Left cardiac atrium (tissue), 4 donors: ENCODE measurements at regions not wholly inside any gene's neighbourhood (a gene's known extent, or its start where the extent isn't known, plus 50 kb on each side); places are given as distances from the start of the nearest gene placed in this dataset.
"Not testable (repeated sequence)": the region's sequence is repeated elsewhere in the genome, so short reads cannot be mapped to it uniquely, and the experiment has no call there.

Source experiments
- ATAC-seq, 2 donors: fragments of 200-7000 bp; cut with Tn5 transposase; one replicate each; pipeline ENCODE4 v1.9.1; 2020; ENCODE audit warnings: mild to moderate bottlenecking in 2 of 2, moderate library complexity in 2 of 2
- DNase-seq: peaks from one replicate; pipeline ENCODE4 v3.0.0-alpha.2; 2020
- intact Hi-C, 2 donors: fragments of 100-400 bp; cut with DNase I; formaldehyde crosslinking; loops; one replicate each; pipeline versions ENCODE4 v1.14.1 to v1.15.1; 2022 to 2023
- donor health status: DM: no; HTN: yes; CAD: no.
- donor health status: DM: no; HTN: yes; CAD: no; lungs with severe emphysema.
- donor health status: DM: yes; HTN: yes; CAD: no.
- donor health status: Dilated cardiomyopathy.

GRCh38 chr9:28127101-28127500 lies 553.8 kb upstream of the C9orf72 start:
- ATAC-seq: no peak
- intact Hi-C loops: no loop called here

GRCh38 chr9:28134446-28134976 lies 561.2 kb upstream of the C9orf72 start:
- intact Hi-C loops: no loop called here
- no peak for ATAC-seq

More at GRCh38 chr9:28127101-28127500, 553.8 kb upstream of the C9orf72 start:
- DNase-seq: no peak

DNA sequence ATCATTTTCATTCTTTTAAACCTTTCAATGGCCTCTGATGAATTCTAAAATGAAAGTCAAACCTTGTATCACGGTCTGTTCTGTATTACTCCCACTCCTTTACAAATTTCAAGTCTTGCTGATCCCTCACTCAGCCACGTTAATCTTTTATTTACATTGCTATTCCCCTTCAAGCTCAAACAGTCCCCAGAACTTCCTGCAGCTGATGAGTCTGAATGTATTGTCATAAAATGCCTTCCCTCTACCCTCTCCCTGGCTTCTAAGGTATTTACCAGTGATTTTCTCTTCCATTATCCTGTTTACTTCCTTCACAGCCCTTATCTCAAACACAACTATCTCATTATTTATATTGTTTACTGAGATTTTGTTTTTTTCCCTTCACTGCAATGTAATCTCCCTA lies 562.3 kb upstream of the C9orf72 start:
- ATAC-seq (no peak), DNase-seq (no peak)
- intact Hi-C loops: no loop called here

More at GRCh38 chr9:28134446-28134976, 561.2 kb upstream of the C9orf72 start:
- DNase-seq: no peak

DNA sequence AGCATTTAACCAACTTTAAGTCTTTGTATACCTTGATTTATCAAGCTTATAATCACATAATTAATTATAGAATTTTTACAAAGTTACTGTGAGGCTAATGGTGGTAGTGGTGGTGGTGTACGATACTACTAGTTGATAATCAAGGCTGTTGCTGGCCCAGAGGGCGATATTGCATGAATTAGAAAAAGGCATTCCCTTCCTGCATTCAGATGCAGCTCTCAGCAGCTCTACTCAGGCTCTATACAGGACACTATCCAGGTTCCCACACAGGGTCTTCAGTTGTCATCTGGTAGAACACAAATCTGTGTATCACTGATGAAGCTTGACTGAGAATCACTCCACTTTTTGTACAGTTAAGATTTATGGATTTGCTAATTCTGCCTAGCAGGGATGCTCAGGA lies 562.8 kb upstream of the C9orf72 start:
- ATAC-seq: no peak
- intact Hi-C loops: no loop called here
- no peak for DNase-seq

DNA sequence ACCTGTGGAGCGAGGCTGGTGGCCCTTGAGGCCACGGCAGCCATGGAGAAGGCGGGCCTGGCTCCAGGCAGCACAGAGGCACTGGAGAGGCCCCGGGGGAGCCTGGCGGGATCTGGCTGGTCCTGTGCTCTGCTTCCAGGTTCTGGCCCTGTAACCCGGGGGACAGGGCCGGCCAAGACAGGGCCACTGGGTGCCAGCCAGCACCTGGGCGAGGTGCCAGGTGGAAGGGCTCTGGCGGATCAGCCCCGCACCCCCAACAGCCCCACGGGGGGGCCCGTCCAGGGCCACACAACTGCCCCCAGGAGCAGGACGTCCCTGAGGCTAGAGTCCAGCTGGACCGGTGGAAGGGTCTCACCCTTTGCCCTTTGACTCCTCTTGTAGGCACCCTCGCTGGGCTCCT lies 574.1 kb upstream of the C9orf72 start:
- intact Hi-C loops, ATAC-seq, DNase-seq: not testable (repeated sequence)

GRCh38 chr9:28147923-28148597 lies 574.8 kb upstream of the C9orf72 start:
- intact Hi-C loops, ATAC-seq, DNase-seq: not testable (repeated sequence)

- DNase-seq, intact Hi-C loops, ATAC-seq: not testable (repeated sequence)
Measured at GRCh38 chr9:28149361-28150050, 576.2 kb upstream of the C9orf72 start.

GRCh38 chr9:28155067-28155466 lies 581.8 kb upstream of the C9orf72 start:
- intact Hi-C loops: no loop called here
- DNase-seq (no peak), ATAC-seq (no peak)

DNA sequence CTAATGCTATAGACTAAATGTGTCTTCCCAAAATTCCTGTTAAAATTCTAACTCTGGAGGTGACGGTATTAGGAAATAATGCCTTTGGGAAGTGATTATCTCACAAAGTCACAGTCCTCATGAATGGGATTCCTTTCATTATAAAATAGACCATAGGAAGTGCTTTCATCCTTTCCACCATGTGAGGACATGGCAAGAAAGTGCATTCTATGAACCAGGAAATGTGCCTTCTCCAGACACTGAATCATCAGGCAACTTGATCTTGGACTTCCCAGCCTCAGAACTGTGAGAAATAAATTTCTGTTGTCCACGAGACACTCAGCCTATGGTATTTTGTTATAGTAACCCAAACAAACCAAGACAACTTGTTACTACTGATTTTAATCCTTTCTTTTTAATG lies 582.4 kb upstream of the C9orf72 start:
- DNase-seq (no peak), ATAC-seq (no peak)
- intact Hi-C loops: no loop called here

GRCh38 chr9:28158451-28158850 lies 585.2 kb upstream of the C9orf72 start:
- no peak for ATAC-seq
- intact Hi-C loops: no loop called here
- no peak for DNase-seq

DNA sequence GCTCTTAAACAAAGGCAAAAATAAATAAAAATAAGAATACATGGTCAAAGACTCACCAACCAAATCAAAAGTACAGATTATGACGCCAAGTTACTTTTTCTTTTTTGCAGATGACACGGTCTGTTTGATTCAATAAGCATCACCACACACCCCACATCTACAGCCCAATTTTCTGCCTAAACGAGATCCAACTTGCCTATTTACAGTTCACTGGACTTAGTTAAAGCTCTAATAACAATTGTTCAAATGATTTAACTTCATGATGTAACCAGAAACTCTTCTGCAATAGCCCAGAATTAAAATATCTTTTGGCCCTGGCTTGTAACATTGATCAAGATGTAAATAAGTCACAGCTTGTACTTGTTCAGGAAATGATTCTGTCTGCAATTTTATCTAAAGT lies 590.3 kb upstream of the C9orf72 start:
- DNase-seq (no peak), ATAC-seq (no peak)
- intact Hi-C loops: no loop called here

- no peak for ATAC-seq
- DNase-seq: no peak
- intact Hi-C loops: no loop called here
Measured at GRCh38 chr9:28166179-28166578, 592.9 kb upstream of the C9orf72 start.

DNA sequence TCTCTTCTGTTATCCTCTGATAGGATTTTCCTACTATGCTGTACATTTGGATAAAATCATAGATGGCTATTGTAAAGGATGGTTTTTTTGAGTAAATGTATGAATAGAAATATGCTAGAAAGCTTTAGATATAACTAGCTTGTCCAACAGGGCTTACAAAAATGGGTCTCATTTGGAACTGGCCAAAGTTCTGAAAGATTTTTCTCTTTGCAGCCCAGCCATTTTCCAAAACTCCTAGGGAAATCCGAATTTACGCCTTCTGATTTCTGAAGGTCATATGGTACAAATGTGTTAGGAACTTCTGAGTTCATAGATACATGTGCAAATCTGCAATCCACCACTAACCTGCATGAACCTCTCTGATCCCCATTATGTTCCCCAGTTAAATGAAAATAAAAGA lies 603.9 kb upstream of the C9orf72 start:
- ATAC-seq: no peak

DNA sequence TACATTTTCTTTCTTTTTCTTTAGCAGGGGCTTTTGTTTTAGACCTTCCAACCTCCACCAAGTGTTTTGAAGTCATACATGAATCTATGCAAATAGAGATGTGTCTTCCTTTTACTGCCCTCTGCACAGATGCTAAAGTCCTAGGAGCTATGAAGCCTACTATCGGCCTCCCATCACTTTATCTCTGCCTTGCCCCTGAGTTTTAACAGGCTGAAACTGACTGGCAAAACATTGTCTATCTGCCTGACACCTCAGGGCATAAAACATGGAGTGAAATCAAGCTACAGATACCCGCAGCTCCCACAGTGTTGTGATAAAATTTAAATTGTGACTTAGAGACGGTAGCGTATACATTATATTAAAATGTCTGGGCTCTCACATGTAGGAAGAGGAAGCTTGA lies 604.6 kb upstream of the C9orf72 start:
- ATAC-seq (no peak), DNase-seq (no peak)
- intact Hi-C loops: no loop called here

More for the DNA sequence above, 603.9 kb upstream of the C9orf72 start:
- intact Hi-C loops: no loop called here
- no peak for DNase-seq

- ATAC-seq (no peak), DNase-seq (no peak)
- intact Hi-C loops: no loop called here
Measured at GRCh38 chr9:28179893-28180292, 606.6 kb upstream of the C9orf72 start.

- ATAC-seq (no peak), DNase-seq (no peak)
- intact Hi-C loops: no loop called here
Measured at GRCh38 chr9:28190981-28191380, 617.7 kb upstream of the C9orf72 start.

DNA sequence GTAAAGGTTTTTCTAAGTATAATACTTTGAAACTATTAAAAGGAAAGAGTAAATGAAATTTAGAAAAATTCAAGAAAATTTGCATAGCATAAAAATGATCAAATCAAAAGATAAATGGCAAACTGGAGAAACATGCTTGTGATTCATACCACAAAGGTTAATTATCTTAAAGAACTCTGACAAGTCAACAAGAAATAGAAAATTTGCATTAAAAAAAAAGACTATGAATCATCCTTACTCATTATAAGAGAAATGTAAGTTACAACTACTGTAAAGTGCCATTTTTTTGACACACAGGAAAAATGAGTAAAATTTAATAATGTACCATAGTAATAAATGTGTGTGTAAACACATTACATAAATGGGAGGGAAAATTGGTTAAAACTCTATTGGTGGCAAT lies 624.4 kb upstream of the C9orf72 start:
- intact Hi-C loops: no loop called here
- DNase-seq (no peak), ATAC-seq (no peak)

DNA sequence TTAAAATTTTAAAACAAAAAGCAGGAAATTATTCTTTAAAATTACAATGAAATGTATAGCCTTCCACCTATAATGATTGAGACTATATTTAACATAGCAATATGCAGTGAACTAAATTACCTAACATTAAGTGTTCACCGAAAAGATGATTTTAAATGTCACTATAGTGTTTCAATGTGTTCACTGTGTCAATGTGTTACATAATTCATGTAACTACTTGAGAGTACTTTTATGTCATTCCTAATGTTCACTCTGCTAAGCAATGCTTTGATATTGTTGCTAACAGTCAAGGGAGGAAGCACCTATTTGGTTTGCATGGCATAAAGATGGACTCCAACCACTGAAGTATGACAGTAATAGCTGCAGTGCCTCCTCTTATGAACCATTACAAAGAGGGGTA lies 629.8 kb upstream of the C9orf72 start:
- ATAC-seq: no peak
- intact Hi-C loops: no loop called here
- no peak for DNase-seq

DNA sequence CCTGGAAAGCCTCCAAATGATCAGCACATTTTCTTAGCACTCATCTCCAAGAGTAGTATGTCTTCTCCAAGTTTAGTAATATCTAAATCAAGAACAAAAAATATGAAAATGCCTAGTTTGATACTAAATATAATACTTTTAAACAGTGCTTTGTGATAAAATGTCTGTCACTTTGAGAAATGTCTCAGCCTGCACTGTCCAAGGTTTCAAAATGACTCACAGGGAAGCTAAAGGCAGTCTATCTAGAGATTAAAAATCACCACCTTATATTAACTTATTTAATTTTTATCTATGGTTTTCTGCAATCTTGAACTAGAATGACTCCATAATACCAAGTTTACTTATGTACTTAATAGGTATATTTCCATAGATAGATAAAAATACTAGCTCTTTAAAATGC lies 633.0 kb upstream of the C9orf72 start:
- no peak for DNase-seq
- ATAC-seq: no peak
- intact Hi-C loops: no loop called here

GRCh38 chr9:28207657-28208056 lies 634.4 kb upstream of the C9orf72 start:
- no peak for ATAC-seq
- DNase-seq: no peak
- intact Hi-C loops: no loop called here

GRCh38 chr9:28209130-28209529 lies 635.8 kb upstream of the C9orf72 start:
- intact Hi-C loops: no loop called here
- DNase-seq: no peak
- no peak for ATAC-seq
